PC-3 (cell line): ENCODE measurements at regions not wholly inside any gene's neighbourhood (a gene's known extent, or its start where the extent isn't known, plus 50 kb on each side); places are given as distances from the start of the nearest gene placed in this dataset.

Experiments used
- ATAC-seq: fragments of 200-7000 bp; cut with Tn5 transposase; 2 replicates; pipeline ENCODE4 v1.9.1; 2020; ENCODE audit warnings: mild to moderate bottlenecking, moderate library complexity
- BruUV-seq: library from RNA; stranded (reverse); fragments of 400-500 nt; replicated peaks from 2 replicates; lab custom pipeline; 2021; lab: Mats Ljungman, UMichigan
- CTCF ChIA-PET: fragments of 300-600 bp; sonication (Branson Sonifier 250); formaldehyde crosslinking; loops from one replicate; lab custom pipeline; 2022; ENCODE audit warnings: antibody characterized with exemption; lab: Charles Lee
- POLR2A ChIA-PET: fragments of 300-600 bp; sonication (Branson Sonifier 250); formaldehyde crosslinking; loops from one replicate; lab custom pipeline; 2022; ENCODE audit warnings: antibody characterized with exemption; ENCODE audit not compliant: unreplicated experiment; lab: Charles Lee
- DNase-seq: peaks from one replicate; pipeline ENCODE4 v3.0.0-alpha.2; 2015
- H2AFZ ChIP-seq: fragments of 300-600 bp; sonication (generic); 2 replicates; pipeline ENCODE4 v1.6.0; 2016; ENCODE audit warnings: antibody characterized with exemption, low read length
- H3F3A ChIP-seq: fragments of 300-600 bp; sonication (generic); one replicate; pipeline ENCODE4 v1.6.0; 2017; ENCODE audit warnings: antibody characterized with exemption, low read length, control low read depth, mild to moderate bottlenecking; ENCODE audit not compliant: unreplicated experiment
- H3K27ac ChIP-seq: fragments of 300-600 bp; sonication (generic); 2 replicates; pipeline ENCODE4 v1.5.1; 2016; ENCODE audit warnings: mild to moderate bottlenecking, low read length
- H3K27me3 ChIP-seq: fragments of 300-600 bp; sonication (generic); 2 replicates; pipeline ENCODE4 v1.6.1; 2016; ENCODE audit warnings: low read length, mixed read lengths
- H3K36me3 ChIP-seq: fragments of 300-600 bp; sonication (generic); 2 replicates; pipeline ENCODE4 v1.6.1; 2016; ENCODE audit warnings: low read depth, mixed run types, low read length, mixed read lengths
- H3K4me1 ChIP-seq: fragments of 300-600 bp; sonication (generic); 2 replicates; pipeline ENCODE4 v1.5.1; 2016; ENCODE audit warnings: low read length; ENCODE audit not compliant: insufficient read depth
- H3K4me2 ChIP-seq: fragments of 300-600 bp; sonication (generic); 2 replicates; pipeline ENCODE4 v1.6.0; 2016; ENCODE audit warnings: low read length
- H3K4me3 ChIP-seq: fragments of 300-600 bp; sonication (generic); 2 replicates; pipeline ENCODE4 v1.5.1; 2016; ENCODE audit warnings: mild to moderate bottlenecking, low read length, mixed read lengths
- H3K79me2 ChIP-seq: fragments of 300-600 bp; sonication (generic); 2 replicates; pipeline ENCODE4 v1.6.1; 2017; ENCODE audit warnings: low read length, mixed read lengths
- H3K9ac ChIP-seq: fragments of 300-600 bp; sonication (generic); 2 replicates; pipeline ENCODE4 v1.6.0; 2016; ENCODE audit warnings: mild to moderate bottlenecking, low read length
- H3K9me2 ChIP-seq: fragments of 300-600 bp; sonication (generic); replicated peaks from 2 replicates; pipeline ENCODE4 v1.6.1; 2016; ENCODE audit warnings: mixed run types, low read length, mixed read lengths
- H3K9me3 ChIP-seq: fragments of 300-600 bp; sonication (generic); 2 replicates; pipeline ENCODE4 v1.6.1; 2016; ENCODE audit warnings: low read length, mixed read lengths
- H4K20me1 ChIP-seq: fragments of 300-600 bp; sonication (generic); 2 replicates; pipeline ENCODE4 v1.6.1; 2016; ENCODE audit warnings: low read length, mixed read lengths
- EZH2 ChIP-seq: fragments of 300-600 bp; sonication (generic); IDR thresholded peaks from one replicate; pipeline ENCODE4 v1.6.1; 2017; ENCODE audit warnings: antibody characterized with exemption, mild to moderate bottlenecking, low read length; ENCODE audit not compliant: unreplicated experiment
- EZH2phosphoT487 ChIP-seq: fragments of 300-600 bp; sonication (generic); IDR thresholded peaks from 2 replicates; pipeline ENCODE4 v1.6.1; 2018; ENCODE audit warnings: mild to moderate bottlenecking, antibody characterized with exemption, low read length, borderline replicate concordance
- intact Hi-C: fragments of 100-400 bp; cut with micrococcal nuclease; formaldehyde crosslinking; loops from 2 replicates; pipeline ENCODE4 v1.9.0; 2023
- TF ChIP-seq, protein P1 (sequence below): fragments of 300-600 bp; sonication (generic); conservative IDR thresholded peaks from 2 replicates; pipeline ENCODE4 v1.5.1; 2017; ENCODE audit warnings: antibody characterized with exemption, low read depth, mild to moderate bottlenecking, low read length

DNA sequence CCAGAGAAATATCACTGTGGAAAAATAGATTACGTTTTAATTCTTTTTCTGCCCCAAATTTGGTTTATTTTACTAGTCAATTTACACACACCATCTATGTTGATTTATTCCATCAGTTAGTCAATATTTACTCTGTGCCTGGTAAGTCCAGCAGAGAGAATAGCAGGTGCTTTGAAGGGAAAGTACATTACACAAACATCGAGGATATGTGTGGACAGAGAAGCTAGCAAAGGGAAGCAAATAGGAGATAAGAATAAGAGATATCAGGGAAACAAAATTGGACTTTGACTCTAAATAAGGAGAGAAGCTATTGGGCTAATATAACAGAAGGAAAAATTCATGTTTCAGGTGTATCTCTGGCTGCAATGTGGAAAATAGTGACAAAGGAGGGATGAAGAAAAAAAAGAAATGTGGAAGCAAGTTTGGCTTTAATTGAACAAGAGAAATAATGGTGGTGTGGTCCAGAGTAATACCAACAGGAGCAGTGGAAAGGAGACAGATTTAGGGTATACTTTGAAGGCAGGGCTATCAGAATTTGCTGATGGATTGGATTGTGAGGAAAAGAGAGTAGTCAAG lies 587.7 kb upstream of the CDH6 start:
- CTCF ChIA-PET, result no interaction called here
- TF ChIP-seq, protein P1, sequence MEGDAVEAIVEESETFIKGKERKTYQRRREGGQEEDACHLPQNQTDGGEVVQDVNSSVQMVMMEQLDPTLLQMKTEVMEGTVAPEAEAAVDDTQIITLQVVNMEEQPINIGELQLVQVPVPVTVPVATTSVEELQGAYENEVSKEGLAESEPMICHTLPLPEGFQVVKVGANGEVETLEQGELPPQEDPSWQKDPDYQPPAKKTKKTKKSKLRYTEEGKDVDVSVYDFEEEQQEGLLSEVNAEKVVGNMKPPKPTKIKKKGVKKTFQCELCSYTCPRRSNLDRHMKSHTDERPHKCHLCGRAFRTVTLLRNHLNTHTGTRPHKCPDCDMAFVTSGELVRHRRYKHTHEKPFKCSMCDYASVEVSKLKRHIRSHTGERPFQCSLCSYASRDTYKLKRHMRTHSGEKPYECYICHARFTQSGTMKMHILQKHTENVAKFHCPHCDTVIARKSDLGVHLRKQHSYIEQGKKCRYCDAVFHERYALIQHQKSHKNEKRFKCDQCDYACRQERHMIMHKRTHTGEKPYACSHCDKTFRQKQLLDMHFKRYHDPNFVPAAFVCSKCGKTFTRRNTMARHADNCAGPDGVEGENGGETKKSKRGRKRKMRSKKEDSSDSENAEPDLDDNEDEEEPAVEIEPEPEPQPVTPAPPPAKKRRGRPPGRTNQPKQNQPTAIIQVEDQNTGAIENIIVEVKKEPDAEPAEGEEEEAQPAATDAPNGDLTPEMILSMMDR, result no peak
- TF ChIP-seq EZH2phosphoT487 (no peak), EZH2 (no peak)

DNA sequence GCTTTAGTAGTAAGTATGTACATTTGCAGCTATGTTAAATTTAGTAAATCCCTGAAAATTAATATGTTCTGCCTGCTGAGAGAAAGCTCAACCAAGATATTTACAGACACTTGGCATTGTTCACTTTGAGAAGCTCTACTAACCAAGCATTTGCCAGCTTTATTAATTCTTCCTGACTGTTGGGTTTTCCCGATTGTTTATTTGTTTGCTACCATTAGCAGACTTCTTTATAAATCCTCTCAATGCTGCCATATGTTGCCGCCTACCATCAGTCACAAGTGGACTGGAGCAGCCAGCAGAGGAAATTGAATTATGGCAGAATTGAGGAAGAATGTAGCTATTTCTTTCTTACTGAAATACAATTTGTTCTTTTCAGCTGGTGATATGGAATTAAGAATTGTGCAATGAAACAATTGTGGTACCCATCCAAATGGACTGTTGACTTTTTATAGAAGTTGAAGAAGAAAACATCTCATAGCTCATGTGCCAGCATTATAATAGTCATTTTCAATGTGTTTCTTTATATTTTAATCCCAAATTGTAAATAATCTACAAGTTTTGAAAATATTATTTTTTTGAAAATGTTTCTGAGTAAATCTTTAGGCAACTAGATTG lies 588.7 kb upstream of the CDH6 start:
- Histone ChIP-seq H3K36me3 (no peaks in the 10 kb centered on the region), H3K4me1 (no peaks in the 10 kb centered on the region), H3K4me3 (no peak overlapping the region), H3K9me3 (no peaks in the 10 kb centered on the region), H3K27ac (no peak overlapping the region), H3K4me2 (no peak overlapping the region), H3K27me3 (no peaks in the 10 kb centered on the region), H2AFZ (no peak overlapping the region), H3F3A (no peaks in the 10 kb centered on the region), H3K79me2 (no peaks in the 10 kb centered on the region), H4K20me1 (no peaks in the 10 kb centered on the region), H3K9ac (no peak overlapping the region), H3K9me2 (no peaks in the 10 kb centered on the region)
- intact Hi-C loops, result no loop called here
- POLR2A ChIA-PET, result no interaction called here
- BruUV-seq, result no TSS peak
- no peak for TF ChIP-seq EZH2
- no peak for TF ChIP-seq EZH2phosphoT487
- TF ChIP-seq, protein P1, result no peak
- ATAC-seq (no peak), DNase-seq (no peak)
- CTCF ChIA-PET, result no interaction called here

More for the DNA sequence above, 587.7 kb upstream of the CDH6 start:
- H3K27ac ChIP-seq, result no peak overlapping the region
- DNase-seq (no peak), ATAC-seq (peak; percentile 49; the same call in 1 of the 2 replicates)
- H3K36me3 ChIP-seq, result no peaks in the 10 kb centered on the region
- H3K9me3 ChIP-seq, result no peaks in the 10 kb centered on the region
- no peaks in the 10 kb centered on the region for H3K4me1 ChIP-seq
- no peak overlapping the region for H3K9ac ChIP-seq
- H3K79me2 ChIP-seq, result no peaks in the 10 kb centered on the region
- H3F3A ChIP-seq, result no peaks in the 10 kb centered on the region
- BruUV-seq, result no TSS peak
- H2AFZ ChIP-seq, result no peak overlapping the region
- intact Hi-C loops, result no loop called here
- H3K9me2 ChIP-seq, result no peaks in the 10 kb centered on the region
- no peak overlapping the region for H3K4me2 ChIP-seq
- H3K27me3 ChIP-seq, result no peaks in the 10 kb centered on the region
- H4K20me1 ChIP-seq, result no peaks in the 10 kb centered on the region
- no peak overlapping the region for H3K4me3 ChIP-seq
- POLR2A ChIA-PET, result no interaction called here

DNA sequence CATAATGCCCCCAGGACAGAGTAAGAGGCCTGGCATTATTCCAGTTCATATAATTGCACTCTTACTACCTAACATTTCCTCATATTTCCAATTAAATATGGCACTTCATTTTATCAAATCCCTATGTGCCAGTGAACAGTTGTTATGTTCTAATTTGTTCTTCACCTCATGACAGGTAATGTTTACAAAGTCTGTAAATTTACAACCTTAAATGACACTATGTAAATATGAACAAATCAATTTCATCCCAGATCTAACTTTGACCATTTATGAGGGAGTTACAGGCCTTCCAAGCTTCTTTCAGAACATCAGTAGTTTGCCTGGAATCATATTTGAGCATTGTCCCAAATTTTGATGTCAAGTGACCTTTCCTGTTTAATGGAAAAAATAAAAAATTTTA lies 592.6 kb upstream of the CDH6 start:
- no peak for DNase-seq
- ChIA-PET CTCF (no interaction called here), POLR2A (no interaction called here)
- intact Hi-C loops, result no loop called here
- H3K36me3 ChIP-seq, result no peaks in the 10 kb centered on the region
- no peaks in the 10 kb centered on the region for H3K27me3 ChIP-seq
- no peaks in the 10 kb centered on the region for H3K9me3 ChIP-seq
- no peak overlapping the region for H2AFZ ChIP-seq
- H3K27ac ChIP-seq, result no peak overlapping the region
- ATAC-seq, result no peak
- no TSS peak for BruUV-seq
- no peaks in the 10 kb centered on the region for H3K9me2 ChIP-seq
- no peaks in the 10 kb centered on the region for H3K79me2 ChIP-seq
- H3K4me3 ChIP-seq, result no peak overlapping the region
- no peaks in the 10 kb centered on the region for H4K20me1 ChIP-seq
- no peaks in the 10 kb centered on the region for H3F3A ChIP-seq
- no peaks in the 10 kb centered on the region for H3K4me1 ChIP-seq
- H3K9ac ChIP-seq, result no peak overlapping the region
- TF ChIP-seq EZH2 (no peak), EZH2phosphoT487 (no peak)
- H3K4me2 ChIP-seq, result no peak overlapping the region
